ENCODE measurements at regions not wholly inside any gene's neighbourhood (a gene's known extent, or its start where the extent isn't known, plus 50 kb on each side); places are given as distances from the start of the nearest gene placed in this dataset.

DNA sequence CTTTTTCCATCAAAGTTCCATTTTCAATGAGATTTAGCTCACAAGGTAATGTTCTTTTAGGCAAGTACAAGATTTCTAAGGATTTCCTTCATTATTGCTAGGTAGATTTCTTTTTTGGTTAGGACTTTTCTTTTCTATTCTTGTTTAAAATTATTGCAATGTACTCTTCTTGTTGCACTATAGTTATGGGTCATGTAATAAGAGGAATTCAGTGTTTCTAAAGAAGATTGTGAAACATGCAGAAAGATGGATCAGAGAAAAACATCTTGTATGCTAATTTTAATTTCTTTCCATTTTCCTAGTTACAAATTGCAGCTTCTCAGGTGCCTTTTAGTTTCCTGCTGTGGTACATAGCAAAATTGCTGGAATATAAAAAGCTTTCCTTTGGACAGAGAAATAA, 56.1 kb downstream of the BTG1 start:
- no peak for DNase-seq (ENCODE audit: low read depth in 4 of 4, low spot score in 3 of 4)

DNA sequence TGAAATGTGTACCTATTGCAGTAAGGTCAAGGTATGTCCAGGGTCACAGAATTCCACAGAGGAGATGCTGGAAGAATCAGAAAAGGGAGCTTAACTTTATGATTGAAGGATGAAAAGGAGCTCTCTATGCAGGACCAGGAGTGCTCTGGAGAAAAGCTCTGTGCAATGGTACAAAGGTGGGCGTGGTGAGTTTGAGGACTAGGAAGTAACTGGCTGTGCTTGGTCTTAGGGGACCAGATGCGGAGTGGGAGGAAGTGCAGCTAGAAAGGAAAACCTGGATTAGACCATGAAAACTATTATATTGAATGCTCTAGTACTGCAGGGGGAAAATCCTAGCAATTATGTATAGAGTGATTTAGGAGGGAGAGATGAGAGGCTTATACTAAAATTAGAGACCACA, 56.8 kb downstream of the BTG1 start:
- no peak for DNase-seq (ENCODE audit: low read depth in 4 of 4, low spot score in 3 of 4)

- DNase-seq (ENCODE audit: low read depth in 4 of 4, low spot score in 3 of 4): no peak
Observed at GRCh38 chr12:92085736-92086040, 60.0 kb downstream of the BTG1 start.

- no peak for DNase-seq (ENCODE audit: low read depth in 4 of 4, low spot score in 3 of 4)
Observed at GRCh38 chr12:92085040-92085735, 60.5 kb downstream of the BTG1 start.

GRCh38 chr12:92080911-92081285, 64.7 kb downstream of the BTG1 start:
- DNase-seq (ENCODE audit: low read depth in 4 of 4, low spot score in 3 of 4): no peak

DNA sequence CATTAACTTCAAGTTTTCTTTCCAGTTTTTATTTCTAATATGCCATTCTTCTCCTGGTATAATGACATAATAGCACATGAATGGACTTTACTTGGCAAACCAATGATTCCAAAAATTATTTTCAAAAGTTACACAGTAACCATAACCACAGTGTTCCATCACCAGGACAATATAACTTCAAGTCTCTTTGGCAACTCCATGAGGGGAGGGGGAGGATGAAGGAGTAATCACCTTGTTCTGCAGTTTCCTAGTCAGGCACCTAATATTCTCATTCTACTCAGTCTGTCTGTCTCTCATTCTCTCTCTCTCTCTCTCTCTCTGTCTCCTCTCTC, 66.6 kb downstream of the BTG1 start:
- no peak for DNase-seq (ENCODE audit: low read depth in 4 of 4, low spot score in 3 of 4)

DNA sequence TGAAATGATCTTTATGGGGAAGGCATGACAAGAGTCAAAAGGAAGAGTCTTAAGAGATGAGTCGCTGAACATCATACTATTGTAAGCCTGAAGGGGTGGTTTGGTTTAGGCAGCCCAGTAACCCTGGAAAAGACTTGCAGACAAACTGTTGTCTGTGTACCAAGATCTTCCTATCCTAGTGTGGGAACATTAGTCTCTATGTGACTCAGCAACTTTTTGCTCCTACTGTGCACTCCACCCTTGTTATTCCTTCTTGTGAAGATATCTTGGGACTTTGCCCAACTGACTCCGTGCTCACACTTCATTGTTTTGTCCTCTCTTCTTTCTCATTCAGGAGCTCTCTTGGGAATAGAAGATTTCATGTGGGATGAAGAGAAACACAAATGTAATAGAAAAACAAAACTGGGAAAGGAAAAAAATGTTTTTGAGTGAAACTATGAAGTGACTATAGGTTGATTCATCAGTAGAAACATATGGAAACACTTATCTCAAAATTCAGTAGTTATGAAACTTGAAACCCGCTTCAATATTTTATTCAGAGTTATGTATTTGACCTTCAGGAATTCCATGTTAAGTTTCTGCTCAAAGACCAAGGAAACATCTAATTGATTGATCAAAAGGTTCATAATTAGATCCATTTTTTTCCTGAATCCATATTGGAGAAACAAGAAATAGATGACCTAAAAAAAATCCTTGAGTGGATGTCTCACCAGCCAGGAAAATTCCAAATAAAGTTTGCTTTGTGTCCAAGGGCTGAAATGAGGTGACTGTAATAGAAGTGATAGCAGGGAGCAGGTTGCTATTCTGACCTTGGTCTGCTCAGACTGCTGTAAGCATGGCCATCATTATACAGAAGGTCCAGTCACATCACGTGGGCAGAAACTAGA, 67.2 kb downstream of the BTG1 start:
- no peak for DNase-seq (ENCODE audit: low read depth in 4 of 4, low spot score in 3 of 4)

DNA sequence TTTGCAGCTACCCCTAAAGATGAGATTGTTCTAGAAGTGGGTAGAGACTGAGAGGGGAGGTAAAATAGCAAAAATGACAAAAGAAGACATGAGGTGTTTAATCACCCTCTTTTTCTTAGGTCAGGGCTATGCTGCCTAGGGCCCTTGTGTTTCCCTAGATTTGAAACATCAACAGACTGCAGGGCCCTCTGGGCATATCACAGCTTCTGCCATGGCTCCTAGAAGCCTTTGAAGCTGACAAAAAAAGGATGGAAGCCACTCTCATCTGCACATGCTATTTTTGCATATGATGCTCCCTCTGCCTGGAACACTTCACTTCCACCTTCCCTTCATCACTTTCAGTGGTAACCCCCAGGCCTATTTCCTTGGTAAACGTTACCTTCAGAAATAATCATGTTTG, 68.1 kb downstream of the BTG1 start:
- DNase-seq (ENCODE audit: low read depth in 4 of 4, low spot score in 3 of 4): no peak

DNA sequence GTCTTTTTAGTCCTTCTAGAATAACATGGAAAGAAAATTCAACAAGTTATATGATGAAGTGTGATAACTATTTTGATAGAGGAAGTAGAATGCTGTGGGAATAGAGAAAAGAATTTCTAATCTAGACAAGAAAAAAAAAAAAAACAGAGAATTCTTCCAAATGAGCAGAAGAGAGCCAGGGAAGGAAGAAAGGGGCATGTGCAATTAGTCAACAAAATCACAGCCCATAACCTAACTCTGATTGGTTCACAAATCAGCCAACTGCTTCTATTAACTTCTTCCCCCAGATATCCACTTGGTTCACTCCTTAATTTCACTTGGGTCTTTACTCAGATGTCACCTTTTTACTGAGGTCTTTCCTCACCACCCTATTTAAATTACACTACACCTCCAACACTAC, 69.5 kb downstream of the BTG1 start:
- no peak for DNase-seq (ENCODE audit: low read depth in 4 of 4, low spot score in 3 of 4)

DNA sequence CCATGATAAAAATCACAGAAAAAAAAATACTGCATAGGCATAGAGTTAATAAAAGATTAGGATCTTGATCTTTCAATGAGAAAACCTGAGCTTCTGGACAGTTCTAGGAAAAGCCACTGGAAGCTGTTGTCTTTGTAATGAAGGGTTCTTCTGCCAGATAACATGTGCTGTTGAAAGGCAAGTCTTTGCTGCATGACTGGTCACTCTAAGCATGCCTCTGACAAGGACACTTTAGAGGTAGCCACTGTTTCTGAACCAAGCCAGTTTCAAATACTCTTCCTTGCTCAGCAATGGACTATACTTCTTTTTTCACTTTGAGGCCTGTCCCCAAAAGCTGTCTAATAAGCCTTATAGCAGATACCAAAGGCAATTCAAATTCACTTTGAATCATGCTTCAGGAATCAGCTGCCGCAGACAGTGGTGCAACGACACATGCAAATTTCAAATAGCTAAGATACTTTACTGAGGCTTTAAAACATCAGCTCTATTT, 70.2 kb downstream of the BTG1 start:
- DNase-seq (ENCODE audit: low read depth in 4 of 4, low spot score in 3 of 4): no peak

GRCh38 chr12:92074889-92075288, 70.8 kb downstream of the BTG1 start:
- no peak for DNase-seq (ENCODE audit: low read depth in 4 of 4, low spot score in 3 of 4)

- DNase-seq (ENCODE audit: low read depth in 4 of 4, low spot score in 3 of 4): no peak
Observed at GRCh38 chr12:92073094-92073493, 72.6 kb downstream of the BTG1 start.

DNA sequence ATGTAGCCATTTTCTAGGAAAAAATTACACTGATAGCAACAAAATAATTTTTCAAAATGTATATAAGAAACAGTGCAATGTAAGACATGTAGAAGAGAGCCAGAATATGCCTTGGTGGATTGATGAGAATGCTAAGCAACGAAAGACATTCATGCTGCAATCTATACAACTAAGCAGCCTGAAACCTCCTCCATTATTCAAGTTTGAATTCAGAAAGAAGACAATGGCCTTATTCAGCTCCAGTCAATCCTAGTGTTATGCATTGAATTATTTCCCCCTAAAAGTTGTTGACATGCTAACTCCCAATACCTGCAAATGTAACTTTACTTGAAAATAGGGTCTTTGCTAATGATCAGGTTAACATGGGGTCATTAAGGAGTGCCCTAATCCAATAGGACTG, 73.5 kb downstream of the BTG1 start:
- no peak for DNase-seq (ENCODE audit: low read depth in 4 of 4, low spot score in 3 of 4)

DNA sequence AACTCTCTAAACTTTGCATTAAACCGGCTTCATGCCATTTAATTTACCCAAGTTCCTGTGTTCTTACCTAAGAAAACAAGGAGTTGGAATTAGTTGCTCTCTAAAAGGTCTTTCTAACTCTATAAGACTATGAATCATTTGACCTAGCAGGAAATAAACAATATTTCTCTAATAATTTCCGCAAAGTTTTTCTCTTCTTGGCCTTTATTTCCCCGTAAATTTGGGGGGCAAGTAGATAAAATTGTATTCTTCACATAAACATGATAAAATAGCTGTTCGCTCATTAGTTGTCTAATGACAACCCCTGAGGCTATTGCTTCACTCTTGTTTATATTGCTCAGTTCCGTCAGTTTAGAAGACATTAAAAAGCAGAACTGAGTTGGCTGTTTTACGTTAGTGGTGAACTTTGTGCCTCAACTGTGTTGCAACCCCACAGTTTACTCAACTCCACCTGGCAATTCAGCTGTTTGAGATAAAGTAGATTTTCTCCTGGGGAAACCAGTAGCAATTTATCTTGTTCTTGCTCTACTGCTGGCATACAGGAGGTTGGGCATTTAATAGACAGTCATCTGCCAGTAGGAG, 74.7 kb downstream of the BTG1 start:
- no peak for DNase-seq (ENCODE audit: low read depth in 4 of 4, low spot score in 3 of 4)

- peak in 2 of 4 donors; percentile 44 to 58 for DNase-seq (ENCODE audit: low read depth in 4 of 4, low spot score in 3 of 4)
Observed at GRCh38 chr12:92070054-92070863, 75.4 kb downstream of the BTG1 start.

DNA sequence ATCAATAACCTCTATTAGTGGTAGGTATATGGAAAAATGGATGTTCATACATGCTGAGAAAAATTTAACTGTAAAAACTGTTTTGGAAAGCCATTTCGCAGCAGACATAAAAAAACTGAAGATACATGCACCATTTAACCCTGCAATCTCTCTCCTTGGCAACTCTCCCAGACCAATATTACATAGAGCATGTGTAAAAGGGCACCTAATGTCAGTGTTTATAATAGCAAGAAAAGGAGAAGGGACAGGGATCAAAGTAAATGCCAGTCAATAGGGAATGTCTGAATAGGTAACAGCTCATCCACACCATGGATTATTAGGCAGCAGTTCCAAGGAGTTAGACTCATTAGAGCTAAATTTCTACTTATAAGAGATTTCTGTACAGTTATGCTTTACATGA, 77.2 kb downstream of the BTG1 start:
- no peak for DNase-seq (ENCODE audit: low read depth in 4 of 4, low spot score in 3 of 4)

GRCh38 chr12:92065639-92066038, 80.0 kb downstream of the BTG1 start:
- DNase-seq (ENCODE audit: low read depth in 4 of 4, low spot score in 3 of 4): no peak

DNA sequence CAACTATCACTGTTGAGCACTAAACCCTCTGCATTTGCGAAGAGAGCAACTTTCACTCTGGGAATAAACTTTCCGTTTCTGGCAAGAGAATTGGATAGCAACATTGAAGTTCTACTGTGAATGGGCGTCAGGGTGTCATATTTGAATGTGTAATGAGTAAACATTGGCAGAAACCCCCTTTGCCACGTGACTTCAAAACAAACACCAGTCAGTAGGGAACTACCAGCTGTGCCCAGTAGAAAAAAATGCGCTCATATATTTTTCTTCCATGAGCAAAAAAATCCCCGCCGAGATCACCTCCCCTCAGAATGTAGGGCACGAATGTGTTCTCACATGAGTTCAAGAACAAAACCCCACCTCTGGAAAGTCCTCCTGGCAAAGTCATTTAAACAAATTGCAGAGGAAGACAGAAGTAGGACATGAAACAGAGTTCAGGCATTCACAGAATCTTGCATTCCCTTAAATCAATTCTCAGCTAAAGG, 80.6 kb downstream of the BTG1 start:
- no peak for DNase-seq (ENCODE audit: low read depth in 4 of 4, low spot score in 3 of 4)

DNA sequence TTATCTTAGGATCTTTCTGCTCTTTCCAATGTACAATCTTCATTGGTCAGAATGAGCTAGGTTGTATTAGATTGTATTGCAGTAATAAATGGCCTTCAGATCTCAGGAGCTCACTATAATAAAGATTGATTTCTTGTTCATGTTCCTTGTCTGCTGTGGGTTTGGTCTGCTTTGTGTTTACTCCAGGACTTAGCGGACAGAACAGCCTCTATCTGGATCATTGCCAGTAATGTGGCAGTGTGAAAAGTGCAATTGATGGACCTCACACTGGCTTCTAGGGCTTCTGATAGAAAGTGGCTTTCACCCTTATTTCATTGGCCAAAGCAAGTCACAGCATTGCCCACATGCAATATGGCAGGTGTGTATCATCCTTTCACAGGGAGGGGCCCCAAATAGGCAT, 81.2 kb downstream of the BTG1 start:
- no peak for DNase-seq (ENCODE audit: low read depth in 4 of 4, low spot score in 3 of 4)

DNA sequence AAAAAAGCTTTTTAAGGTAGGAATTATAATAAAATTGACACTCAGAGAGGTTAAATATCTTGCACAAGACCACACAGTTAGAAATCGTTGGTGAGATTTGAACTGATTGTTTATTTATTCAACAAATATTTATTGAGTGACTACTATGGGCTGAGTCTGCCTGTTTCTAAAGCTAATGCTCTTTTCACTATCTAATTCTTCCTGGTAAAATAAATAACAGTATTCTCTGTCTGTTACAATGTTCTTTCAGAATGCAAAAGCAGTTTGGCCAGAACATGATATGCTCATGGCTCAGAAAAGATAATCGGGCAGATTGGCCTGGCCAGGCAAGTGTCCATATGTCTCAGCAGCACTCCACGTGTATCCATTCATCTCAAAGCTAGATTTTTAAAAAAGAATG, 82.0 kb downstream of the BTG1 start:
- no peak for DNase-seq (ENCODE audit: low read depth in 4 of 4, low spot score in 3 of 4)
